ENCODE measurements at regions not wholly inside any gene's neighbourhood (a gene's known extent, or its start where the extent isn't known, plus 50 kb on each side); places are given as distances from the start of the nearest gene placed in this dataset.

GRCh38 chr10:55169493-55169892 lies 368.5 kb upstream of the PCDH15 start:
- no peak for TF ChIP-seq CTCF (IDR thresholded peaks at IDR 0.05; ENCODE audit: poor library complexity, severe bottlenecking)
- TF ChIP-seq EP300 (conservative IDR thresholded peaks at IDR 0.05; ENCODE audit: poor library complexity, severe bottlenecking) = no peak
- TF ChIP-seq POLR2AphosphoS5 (IDR thresholded peaks at IDR 0.05) = no peak
- no peak for TF ChIP-seq TAF1 (IDR thresholded peaks at IDR 0.05; ENCODE audit: low read depth)
- no peak for TF ChIP-seq EZH2 (IDR thresholded peaks at IDR 0.05; ENCODE audit: borderline replicate concordance, insufficient read depth, low read length, poor library complexity, severe bottlenecking)
- no peak for TF ChIP-seq RAD21 (conservative IDR thresholded peaks at IDR 0.05)
- TF ChIP-seq REST (IDR thresholded peaks at IDR 0.05; ENCODE audit: borderline replicate concordance) = no peak

Measured in neural cell (in vitro differentiated cells).